CD4-positive, CD25-positive, alpha-beta regulatory T cell (primary cell): ENCODE measurements at regions not wholly inside any gene's neighbourhood (a gene's known extent, or its start where the extent isn't known, plus 50 kb on each side); places are given as distances from the start of the nearest gene placed in this dataset.

Source experiments
- ATAC-seq, 2 donors: fragments of 150-1000 bp; cut with Tn5 transposase; one replicate each; pipeline ENCODE4 v1.10.0; 2021; ENCODE audit warnings: low read depth in 2 of 2, moderate number of reproducible peaks in 2 of 2, moderate library complexity in 1 of 2
- DNase-seq, 3 donors: peaks; one replicate each; pipeline versions ENCODE4 v3.0.0 to v3.0.0-alpha.2; 2012 to 2022; ENCODE audit warnings: mixed read lengths in 1 of 3
- H3K27ac ChIP-seq: one replicate; pipeline ENCODE4 v1.7.0; 2013; ENCODE audit warnings: mild to moderate bottlenecking, low read length; ENCODE audit not compliant: insufficient read depth, poor library complexity, severe bottlenecking
- H3K27me3 ChIP-seq: one replicate; pipeline ENCODE4 v1.7.0; 2013; ENCODE audit warnings: low read length; ENCODE audit not compliant: control insufficient read depth, insufficient read depth
- H3K36me3 ChIP-seq: one replicate; pipeline ENCODE4 v1.7.0; 2013; ENCODE audit warnings: mild to moderate bottlenecking, low read length, moderate library complexity; ENCODE audit not compliant: control insufficient read depth, insufficient read depth
- H3K4me1 ChIP-seq: 2 replicates; pipeline ENCODE4 v1.7.0; 2013; ENCODE audit warnings: mild to moderate bottlenecking, low read length; ENCODE audit not compliant: insufficient read depth, control insufficient read depth, poor library complexity, severe bottlenecking
- H3K4me3 ChIP-seq: one replicate; pipeline ENCODE4 v1.7.0; 2013; ENCODE audit warnings: low read depth, mild to moderate bottlenecking, low read length, moderate library complexity
- H3K9me3 ChIP-seq, 2 experiments: 1 replicate in 1 of 2; 2 replicates in 1 of 2; pipeline ENCODE4 v1.7.0; 2013; ENCODE audit warnings: low read length in 2 of 2, mild to moderate bottlenecking in 1 of 2, moderate library complexity in 1 of 2; ENCODE audit not compliant: control insufficient read depth in 2 of 2
- H3K27ac Mint-ChIP-seq, 3 donors: one replicate each; pipeline ENCODE4 v1.8.0; 2020 to 2022; ENCODE audit warnings: mild to moderate bottlenecking in 3 of 3, mixed read lengths in 3 of 3, moderate library complexity in 2 of 3
- H3K27me3 Mint-ChIP-seq: one replicate; pipeline ENCODE4 v1.8.0; 2022; ENCODE audit warnings: mild to moderate bottlenecking, mixed read lengths
- H3K36me3 Mint-ChIP-seq: one replicate; pipeline ENCODE4 v1.8.0; 2020; ENCODE audit warnings: mixed read lengths
- H3K4me1 Mint-ChIP-seq, 4 donors: one replicate each; pipeline ENCODE4 v1.8.0; 2020 to 2022; ENCODE audit warnings: mixed read lengths in 4 of 4, mild to moderate bottlenecking in 1 of 4
- H3K4me3 Mint-ChIP-seq, 4 donors: one replicate each; pipeline ENCODE4 v1.8.0; 2020 to 2022; ENCODE audit warnings: mild to moderate bottlenecking in 4 of 4, mixed read lengths in 4 of 4, moderate library complexity in 3 of 4
- H3K9me3 Mint-ChIP-seq, 7 donors: one replicate each; pipeline ENCODE4 v1.8.0; 2020 to 2022; ENCODE audit warnings: mixed read lengths in 7 of 7, mild to moderate bottlenecking in 3 of 7, moderate library complexity in 2 of 7

GRCh38 chr15:62618432-62618831 lies 424.1 kb upstream of the TPM1 start:
- no peaks in the 10 kb centered on the region for H3K27me3 ChIP-seq
- Mint-ChIP-seq H3K36me3 (no peaks in the 10 kb centered on the region), H3K9me3 (no peaks in the 10 kb centered on the region), H3K27me3 (peaks cover 19% of the 10 kb centered on the region), H3K4me3 (no peak overlapping the region), H3K27ac (no peak overlapping the region), H3K4me1 (no peaks in the 10 kb centered on the region)
- no peaks in the 10 kb centered on the region for H3K4me1 ChIP-seq
- H3K4me3 ChIP-seq = no peak overlapping the region
- no peak for DNase-seq
- H3K36me3 ChIP-seq = no peaks in the 10 kb centered on the region
- no peak overlapping the region for H3K27ac ChIP-seq
- H3K9me3 ChIP-seq = no peaks in the 10 kb centered on the region
- no peak for ATAC-seq

GRCh38 chr15:62618846-62619504 lies 423.6 kb upstream of the TPM1 start:
- no peaks in the 10 kb centered on the region for H3K9me3 Mint-ChIP-seq

GRCh38 chr15:62619526-62619925 lies 423.0 kb upstream of the TPM1 start:
- DNase-seq = no peak
- no peak overlapping the region for H3K27ac ChIP-seq
- no peak overlapping the region for H3K27ac Mint-ChIP-seq
- H3K4me1 ChIP-seq = no peaks in the 10 kb centered on the region
- H3K4me1 Mint-ChIP-seq = no peaks in the 10 kb centered on the region
- no peak for ATAC-seq
- H3K27me3 ChIP-seq = no peaks in the 10 kb centered on the region
- no peaks in the 10 kb centered on the region for H3K9me3 ChIP-seq
- H3K4me3 ChIP-seq = no peak overlapping the region
- no peaks in the 10 kb centered on the region for H3K9me3 Mint-ChIP-seq
- no peaks in the 10 kb centered on the region for H3K36me3 ChIP-seq
- H3K4me3 Mint-ChIP-seq = no peak overlapping the region
- H3K27me3 Mint-ChIP-seq = peaks cover 19% of the 10 kb centered on the region
- H3K36me3 Mint-ChIP-seq = no peaks in the 10 kb centered on the region

More at GRCh38 chr15:62618846-62619504, 423.6 kb upstream of the TPM1 start:
- Mint-ChIP-seq H3K4me3 (no peak overlapping the region), H3K4me1 (no peaks in the 10 kb centered on the region), H3K27ac (no peak overlapping the region), H3K36me3 (no peaks in the 10 kb centered on the region), H3K27me3 (peaks cover 19% of the 10 kb centered on the region)
- DNase-seq = no peak
- Histone ChIP-seq H3K4me1 (no peaks in the 10 kb centered on the region), H3K9me3 (no peaks in the 10 kb centered on the region), H3K36me3 (no peaks in the 10 kb centered on the region), H3K27ac (no peak overlapping the region), H3K27me3 (no peaks in the 10 kb centered on the region), H3K4me3 (no peak overlapping the region)
- no peak for ATAC-seq

- no peak for DNase-seq
- Mint-ChIP-seq H3K27me3 (peaks cover 8% of the 10 kb centered on the region), H3K27ac (no peak overlapping the region), H3K9me3 (no peaks in the 10 kb centered on the region), H3K36me3 (no peaks in the 10 kb centered on the region), H3K4me1 (peaks cover 0 to 5% (median 0%) of the 10 kb centered on the region in 4 donors), H3K4me3 (no peak overlapping the region)
- no peaks in the 10 kb centered on the region for H3K36me3 ChIP-seq
- no peak overlapping the region for H3K27ac ChIP-seq
- no peaks in the 10 kb centered on the region for H3K4me1 ChIP-seq
- no peak overlapping the region for H3K4me3 ChIP-seq
- peaks cover 4% of the 10 kb centered on the region for H3K27me3 ChIP-seq
- no peak for ATAC-seq
- no peaks in the 10 kb centered on the region for H3K9me3 ChIP-seq
Measured at GRCh38 chr15:62622775-62623174, 419.8 kb upstream of the TPM1 start.

GRCh38 chr15:62624547-62625378 lies 417.8 kb upstream of the TPM1 start:
- Histone ChIP-seq H3K4me3 (no peak overlapping the region), H3K27ac (no peak overlapping the region), H3K27me3 (peaks cover 4% of the 10 kb centered on the region), H3K36me3 (no peaks in the 10 kb centered on the region), H3K9me3 (no peaks in the 10 kb centered on the region), H3K4me1 (no peaks in the 10 kb centered on the region)
- Mint-ChIP-seq H3K36me3 (no peaks in the 10 kb centered on the region), H3K4me1 (peaks cover 0 to 5% (median 0%) of the 10 kb centered on the region in 4 donors), H3K27ac (no peak overlapping the region), H3K4me3 (peak overlapping the region in 2 of 4 donors; percentile 31 to 45), H3K9me3 (no peaks in the 10 kb centered on the region), H3K27me3 (peaks cover 12% of the 10 kb centered on the region)
- DNase-seq (peak in 1 of 3 donors; percentile 2), ATAC-seq (no peak)

GRCh38 chr15:62625429-62626033 lies 417.0 kb upstream of the TPM1 start:
- H3K27ac Mint-ChIP-seq = no peak overlapping the region
- peaks cover 4% of the 10 kb centered on the region for H3K27me3 ChIP-seq
- no peak overlapping the region for H3K4me3 Mint-ChIP-seq
- no peaks in the 10 kb centered on the region for H3K9me3 ChIP-seq
- no peaks in the 10 kb centered on the region for H3K9me3 Mint-ChIP-seq
- H3K27ac ChIP-seq = no peak overlapping the region
- no peak for DNase-seq
- peaks cover 0 to 5% (median 0%) of the 10 kb centered on the region in 4 donors for H3K4me1 Mint-ChIP-seq
- H3K4me1 ChIP-seq = no peaks in the 10 kb centered on the region
- H3K4me3 ChIP-seq = no peak overlapping the region
- ATAC-seq = no peak
- no peaks in the 10 kb centered on the region for H3K36me3 Mint-ChIP-seq
- H3K36me3 ChIP-seq = no peaks in the 10 kb centered on the region
- H3K27me3 Mint-ChIP-seq = peaks cover 12% of the 10 kb centered on the region

GRCh38 chr15:62626903-62627302 lies 415.6 kb upstream of the TPM1 start:
- Histone ChIP-seq H3K9me3 (no peaks in the 10 kb centered on the region), H3K4me1 (no peaks in the 10 kb centered on the region), H3K27ac (no peak overlapping the region), H3K36me3 (no peaks in the 10 kb centered on the region), H3K27me3 (peaks cover 4% of the 10 kb centered on the region), H3K4me3 (no peak overlapping the region)
- DNase-seq (no peak), ATAC-seq (no peak)
- Mint-ChIP-seq H3K27me3 (peaks cover 9% of the 10 kb centered on the region), H3K4me3 (no peak overlapping the region), H3K9me3 (no peaks in the 10 kb centered on the region), H3K4me1 (peaks cover 0 to 5% (median 0%) of the 10 kb centered on the region in 4 donors), H3K27ac (no peak overlapping the region), H3K36me3 (no peaks in the 10 kb centered on the region)
